OCI-LY7 (cell line): ENCODE measurements at regions not wholly inside any gene's neighbourhood (a gene's known extent, or its start where the extent isn't known, plus 50 kb on each side); places are given as distances from the start of the nearest gene placed in this dataset.

ENCODE experiments used
- BruUV-seq: library from RNA; stranded (reverse); fragments of 400-500 nt; replicated peaks from 2 replicates; lab custom pipeline; 2021; lab: Mats Ljungman, UMichigan
- CTCF ChIA-PET: fragments of 300-600 bp; sonication (Branson Sonifier 250); formaldehyde crosslinking; loops from one replicate; lab custom pipeline; 2022; ENCODE audit warnings: antibody characterized with exemption; ENCODE audit not compliant: unreplicated experiment; lab: Charles Lee
- POLR2A ChIA-PET: fragments of 300-600 bp; sonication (Branson Sonifier 250); formaldehyde crosslinking; loops from one replicate; lab custom pipeline; 2022; ENCODE audit warnings: antibody characterized with exemption; lab: Charles Lee
- DNase-seq: peaks from one replicate; pipeline ENCODE4 v3.0.0-alpha.2; 2015; ENCODE audit warnings: low spot score
- H2AFZ ChIP-seq: fragments of 200-600 bp; sonication (generic), shearing (Covaris generic); 2 replicates; pipeline ENCODE4 v1.6.1; 2014; ENCODE audit warnings: mild to moderate bottlenecking, antibody characterized with exemption, low read length, moderate library complexity
- H3K27ac ChIP-seq: fragments of 200-600 bp; sonication (generic); 2 replicates; pipeline ENCODE4 v1.5.1; 2014; ENCODE audit warnings: mixed run types, low read depth, mild to moderate bottlenecking, moderate library complexity, low read length, inconsistent platforms; ENCODE audit not compliant: poor library complexity, severe bottlenecking
- H3K36me3 ChIP-seq: fragments of 200-600 bp; sonication (generic); 2 replicates; pipeline ENCODE4 v1.6.1; 2014; ENCODE audit warnings: mild to moderate bottlenecking, antibody characterized with exemption, low read length, moderate library complexity, mixed read lengths; ENCODE audit not compliant: insufficient read depth
- H3K4me1 ChIP-seq: fragments of 200-600 bp; sonication (generic); 2 replicates; pipeline ENCODE4 v1.5.1; 2014; ENCODE audit warnings: mild to moderate bottlenecking, low read length; ENCODE audit not compliant: insufficient read depth, poor library complexity, severe bottlenecking
- H3K4me2 ChIP-seq: fragments of 200-600 bp; sonication (generic); 2 replicates; pipeline ENCODE4 v1.6.1; 2014; ENCODE audit warnings: mild to moderate bottlenecking, low read length
- H3K4me3 ChIP-seq: fragments of 200-600 bp; sonication (generic); 2 replicates; pipeline ENCODE4 v1.5.1; 2014; ENCODE audit warnings: mild to moderate bottlenecking, low read depth, low read length; ENCODE audit not compliant: poor library complexity, severe bottlenecking
- H3K79me2 ChIP-seq: fragments of 200-600 bp; sonication (generic); 2 replicates; pipeline ENCODE4 v1.6.1; 2016; ENCODE audit warnings: low read depth, mild to moderate bottlenecking, low read length, moderate library complexity, mixed read lengths; ENCODE audit not compliant: insufficient read depth
- H3K9me2 ChIP-seq: fragments of 200-600 bp; sonication (generic); 2 replicates; pipeline ENCODE4 v1.6.1; 2016; ENCODE audit warnings: mild to moderate bottlenecking, low read length, mixed read lengths; ENCODE audit not compliant: insufficient read depth
- H3K9me3 ChIP-seq: fragments of 200-600 bp; sonication (generic); 2 replicates; pipeline ENCODE4 v1.6.1; 2014; ENCODE audit warnings: mild to moderate bottlenecking, mixed run types, low read length, mixed read lengths
- H4K20me1 ChIP-seq: fragments of 200-600 bp; sonication (generic); 2 replicates; pipeline ENCODE4 v1.6.1; 2014; ENCODE audit warnings: mild to moderate bottlenecking, antibody characterized with exemption, low read length, moderate library complexity, mixed read lengths; ENCODE audit not compliant: insufficient read depth
- CTCF ChIP-seq: fragments of 200-600 bp; sonication (generic); conservative IDR thresholded peaks from 2 replicates; pipeline ENCODE4 v1.5.1; 2014; ENCODE audit warnings: mild to moderate bottlenecking, antibody characterized with exemption, low read length, moderate library complexity, mixed read lengths
- EZH2phosphoT487 ChIP-seq: fragments of 200-600 bp; sonication (generic); IDR thresholded peaks from 2 replicates; pipeline ENCODE4 v1.6.1; 2018; ENCODE audit warnings: low read depth, borderline replicate concordance, mild to moderate bottlenecking, mixed run types, antibody characterized with exemption, low read length, moderate library complexity, mixed read lengths
- intact Hi-C: fragments of 100-400 bp; cut with micrococcal nuclease; formaldehyde crosslinking; loops from one replicate; pipeline ENCODE4 v1.10.0; 2022; ENCODE audit not compliant: unreplicated experiment

GRCh38 chr5:131068893-131069643 is 96.0 kb downstream of the HINT1 start:
- Histone ChIP-seq H3K27ac (no peak overlapping the region), H3K4me2 (no peak overlapping the region), H2AFZ (no peak overlapping the region), H3K9me3 (no peaks in the 10 kb centered on the region), H4K20me1 (no peaks in the 10 kb centered on the region), H3K79me2 (no peaks in the 10 kb centered on the region), H3K36me3 (no peaks in the 10 kb centered on the region), H3K9me2 (no peaks in the 10 kb centered on the region), H3K4me3 (no peak overlapping the region), H3K4me1 (no peaks in the 10 kb centered on the region)
- intact Hi-C loops: no loop called here
- peak; percentile 34 for DNase-seq
- BruUV-seq: no TSS peak
- TF ChIP-seq EZH2phosphoT487 (no peak), CTCF (no peak)
- ChIA-PET POLR2A (interaction anchor here (1.2 kb wide), 1 partner anchor 11 kb away, joined by 3 read pairs; no protein-coding TSS in a partner anchor), CTCF (no interaction called here)

- Histone ChIP-seq H3K79me2 (no peaks in the 10 kb centered on the region), H3K9me3 (no peaks in the 10 kb centered on the region), H3K9me2 (no peaks in the 10 kb centered on the region), H3K4me2 (no peak overlapping the region), H4K20me1 (no peaks in the 10 kb centered on the region), H3K36me3 (no peaks in the 10 kb centered on the region), H3K4me3 (no peak overlapping the region), H2AFZ (no peak overlapping the region), H3K4me1 (no peaks in the 10 kb centered on the region), H3K27ac (no peak overlapping the region)
- POLR2A ChIA-PET: interaction anchor here (0.6 to 0.9 kb wide), 3 partner anchors 8 to 206 kb away, joined by 3 to 4 read pairs (median 3); no protein-coding TSS in a partner anchor
- CTCF ChIA-PET: no interaction called here
- no peak for DNase-seq
- no TSS peak for BruUV-seq
- intact Hi-C loops: no loop called here
- TF ChIP-seq CTCF (no peak), EZH2phosphoT487 (no peak)
Measured at GRCh38 chr5:131068076-131068475, 97.0 kb downstream of the HINT1 start.

- no peaks in the 10 kb centered on the region for H3K79me2 ChIP-seq
- no peak overlapping the region for H3K4me2 ChIP-seq
- no peaks in the 10 kb centered on the region for H3K36me3 ChIP-seq
- no peak overlapping the region for H3K4me3 ChIP-seq
- H3K4me1 ChIP-seq: no peaks in the 10 kb centered on the region
- no peak overlapping the region for H2AFZ ChIP-seq
- H4K20me1 ChIP-seq: no peaks in the 10 kb centered on the region
- BruUV-seq: no TSS peak
- no peak for DNase-seq
- POLR2A ChIA-PET: interaction anchor here (0.6 to 0.9 kb wide), 3 partner anchors 9 to 206 kb away, joined by 3 to 4 read pairs (median 3); no protein-coding TSS in a partner anchor
- CTCF ChIA-PET: no interaction called here
- H3K27ac ChIP-seq: no peak overlapping the region
- TF ChIP-seq CTCF: no peak
- no peak for TF ChIP-seq EZH2phosphoT487
- intact Hi-C loops: no loop called here
- no peaks in the 10 kb centered on the region for H3K9me3 ChIP-seq
- H3K9me2 ChIP-seq: no peaks in the 10 kb centered on the region
Measured at GRCh38 chr5:131067636-131068035, 97.4 kb downstream of the HINT1 start.
